Keratinocyte (primary cell): ENCODE measurements at regions not wholly inside any gene's neighbourhood (a gene's known extent, or its start where the extent isn't known, plus 50 kb on each side); places are given as distances from the start of the nearest gene placed in this dataset.
A peak's percentile ranks its signal among the peaks of the same experiment; 100 is the strongest.

Experiments used
- DNase-seq: peaks from one replicate; pipeline ENCODE4 v3.0.0-alpha.2; 2011; ENCODE audit warnings: low read depth, missing footprints, low spot score
- FAIRE-seq: peaks from 2 replicates; lab custom pipeline; 2011; peaks lifted over from hg19 to GRCh38; lab: Jason Lieb, UNC
- H2AFZ ChIP-seq: 2 replicates; pipeline ENCODE4 v1.6.0; 2012; ENCODE audit warnings: low read length, control low read depth, inconsistent platforms; ENCODE audit not compliant: control insufficient read depth
- H3K27ac ChIP-seq: 2 replicates; pipeline ENCODE4 v1.5.1; 2011; ENCODE audit warnings: low read length; ENCODE audit not compliant: control insufficient read depth, insufficient read depth
- H3K27me3 ChIP-seq: 3 replicates; pipeline ENCODE4 v1.6.0; 2011; ENCODE audit warnings: low read length; ENCODE audit not compliant: control insufficient read depth, insufficient read depth; ENCODE audit errors: extremely low read depth
- H3K36me3 ChIP-seq, 2 experiments: 2 replicates in 1 of 2; 3 replicates in 1 of 2; pipeline ENCODE4 v1.5.1; 2011; ENCODE audit warnings: low read length in 2 of 2, mild to moderate bottlenecking in 1 of 2; ENCODE audit not compliant: control insufficient read depth in 2 of 2, insufficient read depth in 2 of 2; ENCODE audit errors: extremely low read depth in 1 of 2
- H3K4me1 ChIP-seq: 3 replicates; pipeline ENCODE4 v1.5.1; 2011; ENCODE audit warnings: low read length; ENCODE audit not compliant: control insufficient read depth, insufficient read depth; ENCODE audit errors: extremely low read depth
- H3K4me2 ChIP-seq: 3 replicates; pipeline ENCODE4 v1.6.0; 2011; ENCODE audit warnings: low read depth, low read length; ENCODE audit not compliant: control insufficient read depth, insufficient read depth; ENCODE audit errors: extremely low read depth
- H3K4me3 ChIP-seq, 3 experiments: fragments of 200-600 bp in 1 of 3; sonication (generic) in 1 of 3; 2 replicates in 2 of 3; 3 replicates in 1 of 3; pipeline ENCODE4 v1.5.1; 2011 to 2016; ENCODE audit warnings: low read length in 3 of 3, mild to moderate bottlenecking in 3 of 3, control low read depth in 2 of 3, inconsistent platforms in 1 of 3, low read depth in 1 of 3, mixed read lengths in 1 of 3, mixed run types in 1 of 3, moderate library complexity in 1 of 3; ENCODE audit not compliant: control insufficient read depth in 2 of 3, insufficient read depth in 2 of 3; ENCODE audit errors: extremely low read depth in 1 of 3
- H3K79me2 ChIP-seq: 2 replicates; pipeline ENCODE4 v1.6.0; 2012; ENCODE audit warnings: low read length; ENCODE audit not compliant: control insufficient read depth, insufficient read depth
- H3K9ac ChIP-seq: 3 replicates; pipeline ENCODE4 v1.6.0; 2011; ENCODE audit warnings: low read length; ENCODE audit not compliant: control insufficient read depth, insufficient read depth; ENCODE audit errors: extremely low read depth
- H3K9me1 ChIP-seq: 3 replicates; pipeline ENCODE4 v1.6.0; 2011; ENCODE audit warnings: low read length; ENCODE audit not compliant: control insufficient read depth, insufficient read depth; ENCODE audit errors: extremely low read depth
- H3K9me3 ChIP-seq: 2 replicates; pipeline ENCODE4 v1.5.1; 2012; ENCODE audit warnings: low read depth, low read length; ENCODE audit not compliant: control insufficient read depth
- H4K20me1 ChIP-seq: 3 replicates; pipeline ENCODE4 v1.6.0; 2011; ENCODE audit warnings: low read length; ENCODE audit not compliant: control insufficient read depth, insufficient read depth; ENCODE audit errors: extremely low read depth
- EZH2 ChIP-seq: IDR thresholded peaks from one replicate; pipeline ENCODE4 v1.6.1; 2012; ENCODE audit warnings: inconsistent platforms, mild to moderate bottlenecking, low read length, moderate library complexity
- dilution Hi-C: fragments of 300-500 bp; cut with MboI; formaldehyde crosslinking; loops from one replicate; pipeline ENCODE4 v1.7.0; 2020; ENCODE audit warnings: low sequenced_read_pairs; ENCODE audit not compliant: extremely low pct_ligation_motif_present
- TF ChIP-seq, protein P1 (sequence below), 3 experiments: IDR thresholded peaks in 1 of 3; conservative IDR thresholded peaks in 1 of 3; optimal IDR thresholded peaks in 1 of 3; 2 replicates in 2 of 3; 3 replicates in 1 of 3; pipeline versions ENCODE3 to v1.5.1; 2011; ENCODE audit warnings: low read length in 3 of 3, mild to moderate bottlenecking in 3 of 3, moderate library complexity in 2 of 3, control low read depth in 1 of 3, inconsistent platforms in 1 of 3; ENCODE audit not compliant: insufficient read depth in 2 of 3; ENCODE audit errors: extremely low read depth in 1 of 3

DNA sequence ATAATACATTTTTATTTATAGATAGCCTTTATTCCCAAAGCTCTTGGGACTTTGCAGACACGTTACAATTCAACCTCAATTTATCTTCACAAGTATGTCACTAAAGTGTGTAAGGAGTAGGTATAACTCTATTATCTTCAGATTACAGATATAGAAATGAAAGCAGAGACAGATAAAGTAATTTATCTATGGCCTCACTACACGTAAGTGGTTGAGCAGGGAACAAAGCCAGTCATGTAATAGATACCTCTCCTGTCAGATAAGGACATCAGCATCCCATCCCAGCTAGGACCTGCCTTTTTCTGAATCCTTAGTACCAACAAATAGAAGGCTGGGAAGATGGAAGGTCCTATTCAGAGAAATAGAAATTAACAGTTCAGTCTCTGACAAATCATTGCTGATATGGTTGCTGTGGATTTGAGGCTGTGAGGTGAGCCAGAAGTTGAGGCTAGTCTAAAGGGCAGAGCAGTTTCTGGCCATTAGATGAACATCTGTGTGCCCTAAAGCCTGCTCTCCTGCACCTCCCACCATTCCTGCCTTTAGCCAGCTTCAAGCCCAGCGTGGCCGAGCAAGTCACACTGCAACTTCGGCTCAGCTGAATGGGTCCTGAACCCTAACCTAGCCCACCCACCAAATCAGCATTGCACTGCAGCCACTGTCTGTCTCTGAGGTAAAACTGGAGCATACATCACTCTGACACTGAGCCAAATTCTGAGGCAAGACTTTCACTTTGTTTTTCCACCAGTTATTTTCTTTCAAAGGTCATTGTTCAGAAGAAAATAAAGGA lies 71.1 kb upstream of the PLEKHA5 start:
- Histone ChIP-seq H3K9ac (no peak overlapping the region), H3K79me2 (no peaks in the 10 kb centered on the region), H3K4me2 (no peak overlapping the region), H3K4me3 (no peak overlapping the region), H3K4me1 (no peaks in the 10 kb centered on the region), H4K20me1 (no peaks in the 10 kb centered on the region), H3K27ac (no peak overlapping the region), H3K9me1 (no peaks in the 10 kb centered on the region), H2AFZ (peak overlapping the region; percentile 4), H3K9me3 (no peaks in the 10 kb centered on the region), H3K27me3 (no peaks in the 10 kb centered on the region), H3K36me3 (no peaks in the 10 kb centered on the region)
- dilution Hi-C loops = no loop called here
- TF ChIP-seq EZH2 = no peak
- TF ChIP-seq, protein P1, sequence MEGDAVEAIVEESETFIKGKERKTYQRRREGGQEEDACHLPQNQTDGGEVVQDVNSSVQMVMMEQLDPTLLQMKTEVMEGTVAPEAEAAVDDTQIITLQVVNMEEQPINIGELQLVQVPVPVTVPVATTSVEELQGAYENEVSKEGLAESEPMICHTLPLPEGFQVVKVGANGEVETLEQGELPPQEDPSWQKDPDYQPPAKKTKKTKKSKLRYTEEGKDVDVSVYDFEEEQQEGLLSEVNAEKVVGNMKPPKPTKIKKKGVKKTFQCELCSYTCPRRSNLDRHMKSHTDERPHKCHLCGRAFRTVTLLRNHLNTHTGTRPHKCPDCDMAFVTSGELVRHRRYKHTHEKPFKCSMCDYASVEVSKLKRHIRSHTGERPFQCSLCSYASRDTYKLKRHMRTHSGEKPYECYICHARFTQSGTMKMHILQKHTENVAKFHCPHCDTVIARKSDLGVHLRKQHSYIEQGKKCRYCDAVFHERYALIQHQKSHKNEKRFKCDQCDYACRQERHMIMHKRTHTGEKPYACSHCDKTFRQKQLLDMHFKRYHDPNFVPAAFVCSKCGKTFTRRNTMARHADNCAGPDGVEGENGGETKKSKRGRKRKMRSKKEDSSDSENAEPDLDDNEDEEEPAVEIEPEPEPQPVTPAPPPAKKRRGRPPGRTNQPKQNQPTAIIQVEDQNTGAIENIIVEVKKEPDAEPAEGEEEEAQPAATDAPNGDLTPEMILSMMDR (optimal IDR thresholded peaks at IDR 0.05 in 1 of 3, IDR thresholded peaks at IDR 0.05 in 1 of 3, conservative IDR thresholded peaks at IDR 0.05 in 1 of 3; ENCODE audit: extremely low read depth in 1 of 3, insufficient read depth in 2 of 3, low read length in 3 of 3) = no peak
- DNase-seq = no peak
- FAIRE-seq = no peak

DNA sequence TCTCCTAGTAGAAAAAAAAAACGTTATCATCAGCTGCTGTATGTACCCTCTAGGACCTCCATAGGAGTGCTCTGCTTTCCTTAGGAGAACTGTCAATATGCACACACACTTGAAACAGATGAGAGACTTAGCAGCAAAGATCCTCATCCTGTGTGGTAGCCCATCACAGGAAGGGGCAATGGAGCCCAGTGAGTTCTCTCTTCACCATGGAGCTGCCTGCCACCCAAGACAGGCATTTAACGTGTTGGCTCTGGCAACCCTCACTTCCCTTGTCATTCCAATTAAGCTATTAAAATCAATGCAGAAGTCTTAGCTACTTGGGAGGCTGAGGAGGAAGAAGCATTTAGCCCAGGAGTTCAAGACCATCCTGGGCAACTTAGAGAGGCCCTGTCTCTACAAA lies 64.8 kb upstream of the PLEKHA5 start:
- no peaks in the 10 kb centered on the region for H3K9me3 ChIP-seq
- no peaks in the 10 kb centered on the region for H3K9me1 ChIP-seq
- H3K4me2 ChIP-seq = no peak overlapping the region
- no peaks in the 10 kb centered on the region for H3K27me3 ChIP-seq
- no peak for TF ChIP-seq EZH2
- TF ChIP-seq, protein P1 (optimal IDR thresholded peaks at IDR 0.05 in 1 of 3, IDR thresholded peaks at IDR 0.05 in 1 of 3, conservative IDR thresholded peaks at IDR 0.05 in 1 of 3; ENCODE audit: extremely low read depth in 1 of 3, insufficient read depth in 2 of 3, low read length in 3 of 3) = no peak
- H2AFZ ChIP-seq = no peak overlapping the region
- H3K4me3 ChIP-seq = no peak overlapping the region
- no peak overlapping the region for H3K9ac ChIP-seq
- no peaks in the 10 kb centered on the region for H3K4me1 ChIP-seq
- no peaks in the 10 kb centered on the region for H3K79me2 ChIP-seq
- no peaks in the 10 kb centered on the region for H3K36me3 ChIP-seq
- no peak for DNase-seq
- H4K20me1 ChIP-seq = no peaks in the 10 kb centered on the region
- dilution Hi-C loops = no loop called here
- H3K27ac ChIP-seq = no peak overlapping the region
- no peak for FAIRE-seq
